ENCODE measurements at regions not wholly inside any gene's neighbourhood (a gene's known extent, or its start where the extent isn't known, plus 50 kb on each side); places are given as distances from the start of the nearest gene placed in this dataset.

DNA sequence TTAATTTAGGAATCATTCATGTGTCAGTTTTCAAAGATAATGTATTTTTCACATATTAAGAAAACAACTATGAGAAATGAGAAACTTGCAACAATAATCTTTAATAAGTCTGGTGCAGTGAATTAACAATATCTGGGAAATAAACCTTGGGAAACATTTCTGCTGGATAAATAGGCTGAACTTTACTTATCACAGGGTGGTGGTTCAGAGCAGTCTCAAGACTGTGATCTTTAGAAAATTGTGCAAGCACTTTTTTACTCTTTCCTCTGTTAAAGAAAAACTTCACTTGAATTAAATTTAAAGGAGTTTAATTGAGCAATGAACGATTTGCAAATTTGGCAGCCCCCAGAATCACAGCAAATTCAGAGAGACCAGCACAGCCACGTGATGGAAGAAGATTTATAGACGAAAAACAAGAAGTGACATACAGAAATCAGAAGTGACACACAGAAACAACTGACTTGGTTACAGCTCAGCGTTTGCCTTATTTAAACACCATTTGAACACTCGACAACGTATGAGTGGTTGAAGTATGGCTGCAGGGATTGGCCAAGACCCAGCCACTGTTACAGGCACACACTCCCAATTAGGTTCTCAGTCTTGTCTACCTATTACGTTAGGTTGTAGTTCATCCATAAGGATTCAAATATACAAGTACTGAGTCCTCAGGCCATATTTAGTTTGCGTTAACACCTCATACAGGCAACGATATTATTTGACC is 631.9 kb downstream of the SLCO4C1 start:
- TF ChIP-seq ZNF8 (CRISPR knock-in tag; IDR thresholded peaks at IDR 0.05) (no peak), PPARA (CRISPR knock-in tag; IDR thresholded peaks at IDR 0.05; ENCODE audit: borderline replicate concordance) (no peak), GLIS3 (CRISPR knock-in tag; IDR thresholded peaks at IDR 0.05) (no peak), ZFP30 (CRISPR knock-in tag; IDR thresholded peaks at IDR 0.05) (no peak), BACH2 (CRISPR knock-in tag; IDR thresholded peaks at IDR 0.05; ENCODE audit: borderline replicate concordance) (no peak), TOX (CRISPR knock-in tag; IDR thresholded peaks at IDR 0.05; ENCODE audit: borderline replicate concordance) (no peak), CSDC2 (CRISPR knock-in tag; IDR thresholded peaks at IDR 0.05) (no peak), ESRRG (CRISPR knock-in tag; IDR thresholded peaks at IDR 0.05) (no peak), ZFP3 (CRISPR knock-in tag; IDR thresholded peaks at IDR 0.05) (no peak), ZNF565 (CRISPR knock-in tag; conservative IDR thresholded peaks at IDR 0.05; ENCODE audit: low read depth) (no peak)
- TF ChIP-seq, protein P1, sequence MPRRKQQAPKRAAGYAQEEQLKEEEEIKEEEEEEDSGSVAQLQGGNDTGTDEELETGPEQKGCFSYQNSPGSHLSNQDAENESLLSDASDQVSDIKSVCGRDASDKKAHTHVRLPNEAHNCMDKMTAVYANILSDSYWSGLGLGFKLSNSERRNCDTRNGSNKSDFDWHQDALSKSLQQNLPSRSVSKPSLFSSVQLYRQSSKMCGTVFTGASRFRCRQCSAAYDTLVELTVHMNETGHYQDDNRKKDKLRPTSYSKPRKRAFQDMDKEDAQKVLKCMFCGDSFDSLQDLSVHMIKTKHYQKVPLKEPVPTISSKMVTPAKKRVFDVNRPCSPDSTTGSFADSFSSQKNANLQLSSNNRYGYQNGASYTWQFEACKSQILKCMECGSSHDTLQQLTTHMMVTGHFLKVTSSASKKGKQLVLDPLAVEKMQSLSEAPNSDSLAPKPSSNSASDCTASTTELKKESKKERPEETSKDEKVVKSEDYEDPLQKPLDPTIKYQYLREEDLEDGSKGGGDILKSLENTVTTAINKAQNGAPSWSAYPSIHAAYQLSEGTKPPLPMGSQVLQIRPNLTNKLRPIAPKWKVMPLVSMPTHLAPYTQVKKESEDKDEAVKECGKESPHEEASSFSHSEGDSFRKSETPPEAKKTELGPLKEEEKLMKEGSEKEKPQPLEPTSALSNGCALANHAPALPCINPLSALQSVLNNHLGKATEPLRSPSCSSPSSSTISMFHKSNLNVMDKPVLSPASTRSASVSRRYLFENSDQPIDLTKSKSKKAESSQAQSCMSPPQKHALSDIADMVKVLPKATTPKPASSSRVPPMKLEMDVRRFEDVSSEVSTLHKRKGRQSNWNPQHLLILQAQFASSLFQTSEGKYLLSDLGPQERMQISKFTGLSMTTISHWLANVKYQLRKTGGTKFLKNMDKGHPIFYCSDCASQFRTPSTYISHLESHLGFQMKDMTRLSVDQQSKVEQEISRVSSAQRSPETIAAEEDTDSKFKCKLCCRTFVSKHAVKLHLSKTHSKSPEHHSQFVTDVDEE (CRISPR knock-in tag; IDR thresholded peaks at IDR 0.05), result no peak
- TF ChIP-seq, protein P2, sequence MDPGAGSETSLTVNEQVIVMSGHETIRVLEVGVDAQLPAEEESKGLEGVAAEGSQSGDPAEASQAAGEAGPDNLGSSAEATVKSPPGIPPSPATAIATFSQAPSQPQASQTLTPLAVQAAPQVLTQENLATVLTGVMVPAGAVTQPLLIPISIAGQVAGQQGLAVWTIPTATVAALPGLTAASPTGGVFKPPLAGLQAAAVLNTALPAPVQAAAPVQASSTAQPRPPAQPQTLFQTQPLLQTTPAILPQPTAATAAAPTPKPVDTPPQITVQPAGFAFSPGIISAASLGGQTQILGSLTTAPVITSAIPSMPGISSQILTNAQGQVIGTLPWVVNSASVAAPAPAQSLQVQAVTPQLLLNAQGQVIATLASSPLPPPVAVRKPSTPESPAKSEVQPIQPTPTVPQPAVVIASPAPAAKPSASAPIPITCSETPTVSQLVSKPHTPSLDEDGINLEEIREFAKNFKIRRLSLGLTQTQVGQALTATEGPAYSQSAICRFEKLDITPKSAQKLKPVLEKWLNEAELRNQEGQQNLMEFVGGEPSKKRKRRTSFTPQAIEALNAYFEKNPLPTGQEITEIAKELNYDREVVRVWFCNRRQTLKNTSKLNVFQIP (CRISPR knock-in tag; IDR thresholded peaks at IDR 0.05; ENCODE audit: borderline replicate concordance, low read depth), result no peak
- no peak for ATAC-seq

DNA sequence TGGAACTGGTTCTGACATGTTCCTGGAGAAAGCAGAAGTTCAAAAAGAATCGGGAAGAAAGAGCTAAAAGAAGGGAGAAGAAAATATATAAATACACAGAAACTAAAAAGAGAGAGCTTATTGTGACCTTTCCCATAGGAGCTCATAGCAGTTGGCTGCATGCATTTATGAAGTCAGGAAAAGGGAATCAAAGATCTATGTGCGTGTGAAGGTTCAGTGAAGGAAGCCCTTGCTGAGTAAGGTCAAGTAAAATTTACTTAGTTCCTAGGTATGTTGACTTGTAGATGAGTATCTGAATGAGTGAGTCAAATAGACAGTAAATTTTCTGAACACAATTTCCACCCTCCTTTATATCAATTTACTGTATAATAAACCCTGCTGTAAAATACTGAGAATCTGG is 632.5 kb downstream of the SLCO4C1 start:
- no peak for ATAC-seq
- TF ChIP-seq, protein P3, sequence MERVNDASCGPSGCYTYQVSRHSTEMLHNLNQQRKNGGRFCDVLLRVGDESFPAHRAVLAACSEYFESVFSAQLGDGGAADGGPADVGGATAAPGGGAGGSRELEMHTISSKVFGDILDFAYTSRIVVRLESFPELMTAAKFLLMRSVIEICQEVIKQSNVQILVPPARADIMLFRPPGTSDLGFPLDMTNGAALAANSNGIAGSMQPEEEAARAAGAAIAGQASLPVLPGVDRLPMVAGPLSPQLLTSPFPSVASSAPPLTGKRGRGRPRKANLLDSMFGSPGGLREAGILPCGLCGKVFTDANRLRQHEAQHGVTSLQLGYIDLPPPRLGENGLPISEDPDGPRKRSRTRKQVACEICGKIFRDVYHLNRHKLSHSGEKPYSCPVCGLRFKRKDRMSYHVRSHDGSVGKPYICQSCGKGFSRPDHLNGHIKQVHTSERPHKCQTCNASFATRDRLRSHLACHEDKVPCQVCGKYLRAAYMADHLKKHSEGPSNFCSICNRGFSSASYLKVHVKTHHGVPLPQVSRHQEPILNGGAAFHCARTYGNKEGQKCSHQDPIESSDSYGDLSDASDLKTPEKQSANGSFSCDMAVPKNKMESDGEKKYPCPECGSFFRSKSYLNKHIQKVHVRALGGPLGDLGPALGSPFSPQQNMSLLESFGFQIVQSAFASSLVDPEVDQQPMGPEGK (CRISPR knock-in tag; IDR thresholded peaks at IDR 0.05; ENCODE audit: borderline replicate concordance), result no peak
- no peak for TF ChIP-seq TCF4 (CRISPR knock-in tag; IDR thresholded peaks at IDR 0.05; ENCODE audit: borderline replicate concordance)
- no peak for TF ChIP-seq ARNTL (CRISPR knock-in tag; IDR thresholded peaks at IDR 0.05; ENCODE audit: borderline replicate concordance, low read depth)

DNA sequence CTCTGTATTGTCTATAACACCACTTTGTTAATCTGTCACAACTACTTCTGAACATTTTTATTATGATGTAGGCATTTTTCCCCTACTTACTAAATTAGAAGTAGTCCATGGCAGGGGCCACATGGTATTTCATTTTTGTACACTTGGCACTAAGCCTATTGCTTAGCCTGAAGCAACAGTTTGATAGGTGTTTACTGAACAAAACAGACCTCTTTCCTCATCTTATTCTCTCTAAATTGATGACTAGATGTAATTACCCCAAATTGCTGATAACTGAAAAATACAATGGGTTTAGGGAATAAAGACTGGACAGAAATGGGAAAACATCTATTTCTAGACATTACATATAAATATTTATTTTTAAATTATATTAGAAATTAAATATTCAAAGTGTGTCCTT is 633.8 kb downstream of the SLCO4C1 start:
- ATAC-seq, result no peak
- TF ChIP-seq, protein P2 (CRISPR knock-in tag; IDR thresholded peaks at IDR 0.05; ENCODE audit: borderline replicate concordance, low read depth), result no peak
- TF ChIP-seq, protein P1 (CRISPR knock-in tag; IDR thresholded peaks at IDR 0.05), result 0 out of 2 replicates have a peak, but pooled peaks have one; percentile 33
- TF ChIP-seq CSDC2 (CRISPR knock-in tag; IDR thresholded peaks at IDR 0.05) (no peak), ZC3H10 (CRISPR knock-in tag; IDR thresholded peaks at IDR 0.05) (no peak)
